GM19099 (cell line): ENCODE measurements at regions not wholly inside any gene's neighbourhood (a gene's known extent, or its start where the extent isn't known, plus 50 kb on each side); places are given as distances from the start of the nearest gene placed in this dataset.

Source experiments
- POLR2A ChIP-seq: IDR thresholded peaks from 3 replicates; pipeline ENCODE4 v1.6.1; 2011; ENCODE audit warnings: low read depth; ENCODE audit not compliant: insufficient read length; ENCODE audit errors: extremely low read depth

- TF ChIP-seq POLR2A: no peak
Measured at GRCh38 chr7:138208142-138208570, 131.9 kb downstream of the AKR1D1 start.

GRCh38 chr7:138208864-138209263 is 132.6 kb downstream of the AKR1D1 start:
- no peak for TF ChIP-seq POLR2A

- TF ChIP-seq POLR2A: no peak
Measured at GRCh38 chr7:138212314-138212713, 136.1 kb downstream of the AKR1D1 start.

- no peak for TF ChIP-seq POLR2A
Measured at GRCh38 chr7:138214926-138215325, 138.7 kb downstream of the AKR1D1 start.

- no peak for TF ChIP-seq POLR2A
Measured at GRCh38 chr7:138223402-138223879, 147.2 kb downstream of the AKR1D1 start.

- TF ChIP-seq POLR2A: no peak
Measured at GRCh38 chr7:138226001-138226476, 149.8 kb downstream of the AKR1D1 start.

GRCh38 chr7:138226745-138227279 is 150.6 kb downstream of the AKR1D1 start:
- TF ChIP-seq POLR2A: no peak

- TF ChIP-seq POLR2A: no peak
Measured at GRCh38 chr7:138228119-138228518, 151.9 kb downstream of the AKR1D1 start.

- no peak for TF ChIP-seq POLR2A
Measured at GRCh38 chr7:138228769-138229168, 152.5 kb downstream of the AKR1D1 start.

GRCh38 chr7:138233189-138233588 is 156.9 kb downstream of the AKR1D1 start:
- no peak for TF ChIP-seq POLR2A

- no peak for TF ChIP-seq POLR2A
Measured at GRCh38 chr7:138235207-138235606, 158.9 kb downstream of the AKR1D1 start.

GRCh38 chr7:138237995-138238394 is 161.7 kb downstream of the AKR1D1 start:
- no peak for TF ChIP-seq POLR2A

- TF ChIP-seq POLR2A: no peak
Measured at GRCh38 chr7:138238734-138239659, 162.7 kb downstream of the AKR1D1 start.

- no peak for TF ChIP-seq POLR2A
Measured at GRCh38 chr7:138243430-138243829, 167.2 kb downstream of the AKR1D1 start.

GRCh38 chr7:138243836-138244235 is 167.6 kb downstream of the AKR1D1 start:
- no peak for TF ChIP-seq POLR2A

- TF ChIP-seq POLR2A: no peak
Measured at GRCh38 chr7:138244606-138245005, 168.3 kb downstream of the AKR1D1 start.
